ENCODE measurements at regions not wholly inside any gene's neighbourhood (a gene's known extent, or its start where the extent isn't known, plus 50 kb on each side); places are given as distances from the start of the nearest gene placed in this dataset.

GRCh38 chr1:2910211-2910610, 108.7 kb upstream of the TTC34 start:
- no peaks in the 10 kb centered on the region for H3K36me3 ChIP-seq (replicated peaks in 1 of 2; ENCODE audit: insufficient read depth in 1 of 2, low read depth in 2 of 2)
- no peaks in the 10 kb centered on the region for H3K4me1 ChIP-seq
- ATAC-seq (no peak), DNase-seq (no peak)
- 71% methylated on average over 11 of the region's 11 CpGs; no CpG with 5 or more reads in 1 of the 2 donors for whole genome bisulfite sequencing, 2 donors
- no peak overlapping the region for H3K4me3 ChIP-seq
- TF ChIP-seq CTCF (IDR thresholded peaks at IDR 0.05) = no peak
- no peak for TF ChIP-seq POLR2A (IDR thresholded peaks at IDR 0.05)
- H3K27me3 ChIP-seq = no peaks in the 10 kb centered on the region
- intact Hi-C loops (cut with DNase I) = no loop called here
- no peak overlapping the region for H3K27ac ChIP-seq
- H3K9me3 ChIP-seq = no peaks in the 10 kb centered on the region

GRCh38 chr1:2911421-2912178, 109.7 kb upstream of the ACTRT2 start:
- no peak for DNase-seq
- H3K4me1 ChIP-seq = no peaks in the 10 kb centered on the region
- no peaks in the 10 kb centered on the region for H3K9me3 ChIP-seq
- no peak overlapping the region for H3K4me3 ChIP-seq
- ATAC-seq = no peak
- H3K27ac ChIP-seq = no peak overlapping the region
- TF ChIP-seq CTCF (IDR thresholded peaks at IDR 0.05) = no peak
- no peak for TF ChIP-seq POLR2A (IDR thresholded peaks at IDR 0.05)
- 74 to 81% methylated on average over 14 to 28 of the region's 31 CpGs for WGBS, 2 donors
- no peaks in the 10 kb centered on the region for H3K27me3 ChIP-seq
- intact Hi-C loops (cut with DNase I) = no loop called here
- no peaks in the 10 kb centered on the region for H3K36me3 ChIP-seq (replicated peaks in 1 of 2; ENCODE audit: insufficient read depth in 1 of 2, low read depth in 2 of 2)

- no peak overlapping the region for H3K27ac ChIP-seq
- ATAC-seq = no peak
- WGBS, 2 donors = 65 to 68% methylated on average over 4 to 16 of the region's 16 CpGs
These were observed 108.7 kb upstream of the ACTRT2 start for GRCh38 chr1:2912424-2913061.

GRCh38 chr1:2913091-2913490, 108.2 kb upstream of the ACTRT2 start:
- 58 to 94% methylated on average over 6 to 14 of the region's 15 CpGs for WGBS, 2 donors
- H3K9me3 ChIP-seq = no peaks in the 10 kb centered on the region
- ATAC-seq = no peak
- intact Hi-C loops (cut with DNase I) = no loop called here
- no peak overlapping the region for H3K4me3 ChIP-seq
- DNase-seq = no peak
- no peaks in the 10 kb centered on the region for H3K27me3 ChIP-seq
- TF ChIP-seq POLR2A (IDR thresholded peaks at IDR 0.05) = no peak
- no peak for TF ChIP-seq CTCF (IDR thresholded peaks at IDR 0.05)
- no peaks in the 10 kb centered on the region for H3K36me3 ChIP-seq (replicated peaks in 1 of 2; ENCODE audit: insufficient read depth in 1 of 2, low read depth in 2 of 2)
- no peak overlapping the region for H3K27ac ChIP-seq
- no peaks in the 10 kb centered on the region for H3K4me1 ChIP-seq

More at GRCh38 chr1:2912424-2913061, 108.7 kb upstream of the ACTRT2 start:
- intact Hi-C loops (cut with DNase I) = no loop called here
- DNase-seq = no peak
- H3K36me3 ChIP-seq (replicated peaks in 1 of 2; ENCODE audit: insufficient read depth in 1 of 2, low read depth in 2 of 2) = no peaks in the 10 kb centered on the region
- no peak overlapping the region for H3K4me3 ChIP-seq
- TF ChIP-seq POLR2A (IDR thresholded peaks at IDR 0.05) (no peak), CTCF (IDR thresholded peaks at IDR 0.05) (no peak)
- H3K4me1 ChIP-seq = no peaks in the 10 kb centered on the region
- H3K27me3 ChIP-seq = no peaks in the 10 kb centered on the region
- H3K9me3 ChIP-seq = no peaks in the 10 kb centered on the region

Data from body of pancreas (tissue), 4 donors.